ENCODE measurements at regions not wholly inside any gene's neighbourhood (a gene's known extent, or its start where the extent isn't known, plus 50 kb on each side); places are given as distances from the start of the nearest gene placed in this dataset.
A peak's percentile ranks its signal among the peaks of the same experiment; 100 is the strongest.

GRCh38 chr16:88315543-88316105 is 67.1 kb upstream of the ZNF469 start (continued):
- TF ChIP-seq, protein P1, sequence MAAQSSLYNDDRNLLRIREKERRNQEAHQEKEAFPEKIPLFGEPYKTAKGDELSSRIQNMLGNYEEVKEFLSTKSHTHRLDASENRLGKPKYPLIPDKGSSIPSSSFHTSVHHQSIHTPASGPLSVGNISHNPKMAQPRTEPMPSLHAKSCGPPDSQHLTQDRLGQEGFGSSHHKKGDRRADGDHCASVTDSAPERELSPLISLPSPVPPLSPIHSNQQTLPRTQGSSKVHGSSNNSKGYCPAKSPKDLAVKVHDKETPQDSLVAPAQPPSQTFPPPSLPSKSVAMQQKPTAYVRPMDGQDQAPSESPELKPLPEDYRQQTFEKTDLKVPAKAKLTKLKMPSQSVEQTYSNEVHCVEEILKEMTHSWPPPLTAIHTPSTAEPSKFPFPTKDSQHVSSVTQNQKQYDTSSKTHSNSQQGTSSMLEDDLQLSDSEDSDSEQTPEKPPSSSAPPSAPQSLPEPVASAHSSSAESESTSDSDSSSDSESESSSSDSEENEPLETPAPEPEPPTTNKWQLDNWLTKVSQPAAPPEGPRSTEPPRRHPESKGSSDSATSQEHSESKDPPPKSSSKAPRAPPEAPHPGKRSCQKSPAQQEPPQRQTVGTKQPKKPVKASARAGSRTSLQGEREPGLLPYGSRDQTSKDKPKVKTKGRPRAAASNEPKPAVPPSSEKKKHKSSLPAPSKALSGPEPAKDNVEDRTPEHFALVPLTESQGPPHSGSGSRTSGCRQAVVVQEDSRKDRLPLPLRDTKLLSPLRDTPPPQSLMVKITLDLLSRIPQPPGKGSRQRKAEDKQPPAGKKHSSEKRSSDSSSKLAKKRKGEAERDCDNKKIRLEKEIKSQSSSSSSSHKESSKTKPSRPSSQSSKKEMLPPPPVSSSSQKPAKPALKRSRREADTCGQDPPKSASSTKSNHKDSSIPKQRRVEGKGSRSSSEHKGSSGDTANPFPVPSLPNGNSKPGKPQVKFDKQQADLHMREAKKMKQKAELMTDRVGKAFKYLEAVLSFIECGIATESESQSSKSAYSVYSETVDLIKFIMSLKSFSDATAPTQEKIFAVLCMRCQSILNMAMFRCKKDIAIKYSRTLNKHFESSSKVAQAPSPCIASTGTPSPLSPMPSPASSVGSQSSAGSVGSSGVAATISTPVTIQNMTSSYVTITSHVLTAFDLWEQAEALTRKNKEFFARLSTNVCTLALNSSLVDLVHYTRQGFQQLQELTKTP (IDR thresholded peaks at IDR 0.05; ENCODE audit: low read depth in 1 of 2, partially characterized antibody in 2 of 2), result no peak
- TF ChIP-seq ARID3B (CRISPR knock-in tag; IDR thresholded peaks at IDR 0.05; ENCODE audit: borderline replicate concordance) (no peak), STAT6 (CRISPR knock-in tag; IDR thresholded peaks at IDR 0.05) (no peak), C11orf30 (IDR thresholded peaks at IDR 0.05; ENCODE audit: low read depth) (peak; percentile 71), NEUROD1 (IDR thresholded peaks at IDR 0.05; ENCODE audit: borderline replicate concordance, low read depth, low read length, partially characterized antibody) (no peak), FOSL1 (tag; conservative IDR thresholded peaks at IDR 0.05) (peak; percentile 89), CREM (IDR thresholded peaks at IDR 0.05; ENCODE audit: low read depth) (no peak), MCM3 (IDR thresholded peaks at IDR 0.05) (no peak), LARP7 (IDR thresholded peaks at IDR 0.05) (no peak), NR2C2 (CRISPR knock-in tag; IDR thresholded peaks at IDR 0.05) (no peak), NR2C2 (tag; IDR thresholded peaks at IDR 0.05) (peak; percentile 82), TCFL5 (CRISPR knock-in tag; conservative IDR thresholded peaks at IDR 0.05) (no peak), JUND (IDR thresholded peaks at IDR 0.05; ENCODE audit: borderline replicate concordance, low read depth, low read length) (peak; percentile 88), JUND (tag; IDR thresholded peaks at IDR 0.05; ENCODE audit: borderline replicate concordance, low read depth, low read length) (peak; percentile 84; the same call in 1 of the 3 replicates), NRF1 (conservative IDR thresholded peaks at IDR 0.05 in 1 of 2, IDR thresholded peaks at IDR 0.05 in 1 of 2) (peak; percentile 37 to 52; a peak in 3 of 4 replicates), NELFE (IDR thresholded peaks at IDR 0.05; ENCODE audit: insufficient read depth, insufficient read length) (no peak), ZNF3 (CRISPR knock-in tag; IDR thresholded peaks at IDR 0.05) (no peak), ZNF354B (CRISPR knock-in tag; IDR thresholded peaks at IDR 0.05) (no peak), ZNF347 (CRISPR knock-in tag; IDR thresholded peaks at IDR 0.05; ENCODE audit: low read depth) (no peak), ZC3H8 (IDR thresholded peaks at IDR 0.05) (no peak)
- TF ChIP-seq, protein P2, sequence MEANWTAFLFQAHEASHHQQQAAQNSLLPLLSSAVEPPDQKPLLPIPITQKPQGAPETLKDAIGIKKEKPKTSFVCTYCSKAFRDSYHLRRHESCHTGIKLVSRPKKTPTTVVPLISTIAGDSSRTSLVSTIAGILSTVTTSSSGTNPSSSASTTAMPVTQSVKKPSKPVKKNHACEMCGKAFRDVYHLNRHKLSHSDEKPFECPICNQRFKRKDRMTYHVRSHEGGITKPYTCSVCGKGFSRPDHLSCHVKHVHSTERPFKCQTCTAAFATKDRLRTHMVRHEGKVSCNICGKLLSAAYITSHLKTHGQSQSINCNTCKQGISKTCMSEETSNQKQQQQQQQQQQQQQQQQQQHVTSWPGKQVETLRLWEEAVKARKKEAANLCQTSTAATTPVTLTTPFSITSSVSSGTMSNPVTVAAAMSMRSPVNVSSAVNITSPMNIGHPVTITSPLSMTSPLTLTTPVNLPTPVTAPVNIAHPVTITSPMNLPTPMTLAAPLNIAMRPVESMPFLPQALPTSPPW (CRISPR knock-in tag; IDR thresholded peaks at IDR 0.05), result peak; percentile 41

All from K562 (cell line).